ENCODE measurements at regions not wholly inside any gene's neighbourhood (a gene's known extent, or its start where the extent isn't known, plus 50 kb on each side); places are given as distances from the start of the nearest gene placed in this dataset.

- intact Hi-C loops (cut with micrococcal nuclease), result no loop called here
- ChIA-PET CTCF (no interaction called here), POLR2A (no interaction called here), RAD21 (ENCODE audit: low non-redundant PET in 1 of 2, low total read pairs in 2 of 2, uncharacterized antibody in 2 of 2, unreplicated experiment in 2 of 2) (no interaction called here)
- no peak overlapping the region for H3K27ac ChIP-seq (ENCODE audit: low read depth, low read length)
- no peaks in the 10 kb centered on the region for H3K9me3 ChIP-seq (ENCODE audit: control insufficient read depth in 1 of 2, insufficient read depth in 1 of 2, low read depth in 1 of 2, low read length in 2 of 2)
- H2AFZ ChIP-seq (ENCODE audit: low read depth, low read length, poor library complexity, severe bottlenecking), result no peak overlapping the region
- H3K4me2 ChIP-seq (ENCODE audit: low read length), result no peak overlapping the region
- no peak overlapping the region for H3K4me3 ChIP-seq (replicated peaks in 1 of 2; ENCODE audit: low read depth in 1 of 2, low read length in 2 of 2)
- H3K79me2 ChIP-seq (ENCODE audit: insufficient read depth, low read length), result no peaks in the 10 kb centered on the region
- H3K4me1 ChIP-seq (ENCODE audit: control insufficient read depth in 1 of 2, insufficient read depth in 2 of 2, low read length in 2 of 2), result no peaks in the 10 kb centered on the region
- H3K36me3 ChIP-seq (ENCODE audit: control insufficient read depth in 1 of 2, insufficient read depth in 2 of 2, low read length in 2 of 2), result no peaks in the 10 kb centered on the region
- no TSS peak for BruUV-seq (replicated peaks)
- H3K9ac ChIP-seq (ENCODE audit: low read length), result no peak overlapping the region
- no peak for ATAC-seq
- no peak for DNase-seq (ENCODE audit: low read depth, low spot score)
- H4K20me1 ChIP-seq (ENCODE audit: insufficient read depth), result no peaks in the 10 kb centered on the region
- H3K9me2 ChIP-seq (ENCODE audit: insufficient read depth), result no peaks in the 10 kb centered on the region
- TF ChIP-seq MAX (IDR thresholded peaks at IDR 0.05), result no peak
- TF ChIP-seq RAD21 (IDR thresholded peaks at IDR 0.05; ENCODE audit: low read depth), result no peak
- no peak for TF ChIP-seq ATF3 (IDR thresholded peaks at IDR 0.05)
- TF ChIP-seq EGR1 (IDR thresholded peaks at IDR 0.05; ENCODE audit: low read depth), result no peak
- no peak for TF ChIP-seq ZFX (IDR thresholded peaks at IDR 0.05)
- TF ChIP-seq ZNF274 (IDR thresholded peaks at IDR 0.05; ENCODE audit: low read depth, low read length), result no peak
- no peak for TF ChIP-seq CEBPB (IDR thresholded peaks at IDR 0.05; ENCODE audit: low read depth)
- TF ChIP-seq JUND (IDR thresholded peaks at IDR 0.05), result no peak
- TF ChIP-seq SP1 (IDR thresholded peaks at IDR 0.05; ENCODE audit: low read depth), result no peak
- TF ChIP-seq ZBTB33 (IDR thresholded peaks at IDR 0.05; ENCODE audit: extremely low read depth, insufficient replicate concordance, low read length), result no peak
- no peak for TF ChIP-seq CTCF (IDR thresholded peaks at IDR 0.05 in 2 of 3, conservative IDR thresholded peaks at IDR 0.05 in 1 of 3; ENCODE audit: borderline replicate concordance in 1 of 3, insufficient read depth in 1 of 3, low read depth in 2 of 3, low read length in 2 of 3)
- TF ChIP-seq POLR2A (IDR thresholded peaks at IDR 0.05; ENCODE audit: borderline replicate concordance, extremely low read depth, insufficient read depth, insufficient read length), result no peak
- TF ChIP-seq CBX3 (IDR thresholded peaks at IDR 0.05; ENCODE audit: low read depth), result no peak
- no peak for TF ChIP-seq REST (IDR thresholded peaks at IDR 0.05; ENCODE audit: low read depth)
- no peak for TF ChIP-seq EZH2 (IDR thresholded peaks at IDR 0.05)
- no peak for TF ChIP-seq ELF1 (IDR thresholded peaks at IDR 0.05; ENCODE audit: borderline replicate concordance, low read depth)
- no peak for TF ChIP-seq POLR2AphosphoS5 (IDR thresholded peaks at IDR 0.05; ENCODE audit: low read depth, low read length)
- H3K27me3 ChIP-seq (ENCODE audit: insufficient read depth, low read length), result no peaks in the 10 kb centered on the region
These were observed 328.1 kb downstream of the MAN2A1 start for GRCh38 chr5:110017854-110018253.
